ENCODE measurements at regions not wholly inside any gene's neighbourhood (a gene's known extent, or its start where the extent isn't known, plus 50 kb on each side); places are given as distances from the start of the nearest gene placed in this dataset.

GRCh38 chr13:97715763-97716162 is 237.7 kb upstream of the IPO5 start:
- H2AFZ ChIP-seq (ENCODE audit: low read depth, low read length), result no peak overlapping the region
- TF ChIP-seq, protein P1, sequence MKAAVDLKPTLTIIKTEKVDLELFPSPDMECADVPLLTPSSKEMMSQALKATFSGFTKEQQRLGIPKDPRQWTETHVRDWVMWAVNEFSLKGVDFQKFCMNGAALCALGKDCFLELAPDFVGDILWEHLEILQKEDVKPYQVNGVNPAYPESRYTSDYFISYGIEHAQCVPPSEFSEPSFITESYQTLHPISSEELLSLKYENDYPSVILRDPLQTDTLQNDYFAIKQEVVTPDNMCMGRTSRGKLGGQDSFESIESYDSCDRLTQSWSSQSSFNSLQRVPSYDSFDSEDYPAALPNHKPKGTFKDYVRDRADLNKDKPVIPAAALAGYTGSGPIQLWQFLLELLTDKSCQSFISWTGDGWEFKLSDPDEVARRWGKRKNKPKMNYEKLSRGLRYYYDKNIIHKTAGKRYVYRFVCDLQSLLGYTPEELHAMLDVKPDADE (conservative IDR thresholded peaks at IDR 0.05; ENCODE audit: control insufficient read depth, low read depth, low read length), result no peak
- TF ChIP-seq XRCC5 (IDR thresholded peaks at IDR 0.05; ENCODE audit: low read depth, low read length), result no peak
- TF ChIP-seq HBP1 (CRISPR knock-in tag; IDR thresholded peaks at IDR 0.05), result no peak
- no peak for TF ChIP-seq SREBF1 (IDR thresholded peaks at IDR 0.05; ENCODE audit: borderline replicate concordance, low read depth, low read length)
- TF ChIP-seq SMAD2 (IDR thresholded peaks at IDR 0.05; ENCODE audit: low read depth, low read length), result no peak
- TF ChIP-seq ELF4 (CRISPR knock-in tag; IDR thresholded peaks at IDR 0.05), result no peak
- no peak for TF ChIP-seq SP1 (CRISPR knock-in tag; IDR thresholded peaks at IDR 0.05)
- TF ChIP-seq HEY1 (CRISPR knock-in tag; IDR thresholded peaks at IDR 0.05; ENCODE audit: borderline replicate concordance), result no peak
- no peak for TF ChIP-seq STAG1 (CRISPR knock-in tag; IDR thresholded peaks at IDR 0.05; ENCODE audit: borderline replicate concordance)
- TF ChIP-seq ZNF282 (CRISPR knock-in tag; IDR thresholded peaks at IDR 0.05), result no peak
- no peak for TF ChIP-seq BRCA1 (IDR thresholded peaks at IDR 0.05)
- no peak for TF ChIP-seq BRCA1 (CRISPR knock-in tag; IDR thresholded peaks at IDR 0.05)
- H3K9me1 ChIP-seq (ENCODE audit: control insufficient read depth, insufficient read depth, low read length), result no peaks in the 10 kb centered on the region
- POLR2A ChIA-PET, result no interaction called here
- no peaks in the 10 kb centered on the region for H3K9me3 ChIP-seq (replicated peaks; ENCODE audit: control insufficient read depth, insufficient read depth, low read depth, low read length)
- CTCF ChIA-PET (ENCODE audit: low intra/inter-chr PET ratio), result no interaction called here
- no peak for DNase-seq (ENCODE audit: extremely low read depth in 1 of 4, low spot score in 3 of 4)
- no peaks in the 10 kb centered on the region for H4K20me1 ChIP-seq (replicated peaks; ENCODE audit: control insufficient read depth, insufficient read depth, low read length)
- in situ Hi-C loops (cut with MboI) (no loop called here), intact Hi-C loops (cut with micrococcal nuclease) (no loop called here)
- no peaks in the 10 kb centered on the region for H3K27me3 ChIP-seq (ENCODE audit: control insufficient read depth in 2 of 2, insufficient read depth in 2 of 2, low read length in 2 of 2)
- ATAC-seq, result no peak
- H3K79me2 ChIP-seq (ENCODE audit: control insufficient read depth, insufficient read depth, low read length), result no peaks in the 10 kb centered on the region
- BruUV-seq (replicated peaks), result no TSS peak
- H3K36me3 ChIP-seq (ENCODE audit: control insufficient read depth, insufficient read depth, low read length), result no peaks in the 10 kb centered on the region
- H3K4me3 ChIP-seq, result no peak overlapping the region
- H3K9ac ChIP-seq (ENCODE audit: insufficient read depth in 1 of 2, low read depth in 2 of 2, low read length in 2 of 2), result no peak overlapping the region
- H3K27ac ChIP-seq (ENCODE audit: extremely low read depth, low read depth, low read length), result no peak overlapping the region
- no peak overlapping the region for H3K4me2 ChIP-seq (ENCODE audit: insufficient read depth, low read length)
- H3K4me1 ChIP-seq (replicated peaks in 1 of 2; ENCODE audit: control insufficient read depth in 2 of 2, insufficient read depth in 2 of 2, low read length in 2 of 2), result no peaks in the 10 kb centered on the region
- no peak for FAIRE-seq

All from K562 (cell line).